AG10803 (cell line): ENCODE measurements at regions not wholly inside any gene's neighbourhood (a gene's known extent, or its start where the extent isn't known, plus 50 kb on each side); places are given as distances from the start of the nearest gene placed in this dataset.

Experiments used
- DNase-seq: peaks from one replicate; pipeline ENCODE4 v3.0.0; 2010; ENCODE audit warnings: low read depth
- H3K4me3 ChIP-seq: 2 replicates; pipeline ENCODE4 v1.5.1; 2011; ENCODE audit warnings: mild to moderate bottlenecking, low read length, control low read depth
- TF ChIP-seq, protein P1 (sequence below): conservative IDR thresholded peaks from 2 replicates; pipeline ENCODE4 v1.5.1; 2011; ENCODE audit warnings: mild to moderate bottlenecking, low read length, control low read depth, inconsistent platforms

DNA sequence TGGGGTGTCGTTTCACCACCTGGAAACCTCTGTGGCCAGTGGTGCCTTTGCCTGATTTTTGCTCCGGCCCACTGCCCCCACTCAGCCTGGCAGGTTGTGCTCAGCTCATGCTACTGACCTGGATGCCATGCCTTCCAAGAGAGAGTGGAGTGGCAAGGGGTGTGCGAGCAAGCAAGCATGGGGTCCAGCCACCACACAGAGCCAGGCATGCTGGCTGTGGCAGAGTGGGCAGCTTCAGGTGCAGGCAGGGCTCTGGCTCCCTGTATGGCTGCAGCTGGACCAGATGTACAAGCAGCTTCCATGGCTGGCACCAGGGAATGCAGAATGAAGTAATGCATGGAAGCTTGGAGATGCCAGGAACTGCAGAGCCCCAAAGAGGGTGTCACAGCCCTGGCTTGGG lies 620.5 kb upstream of the SETBP1 start:
- H3K4me3 ChIP-seq: no peak overlapping the region
- TF ChIP-seq, protein P1, sequence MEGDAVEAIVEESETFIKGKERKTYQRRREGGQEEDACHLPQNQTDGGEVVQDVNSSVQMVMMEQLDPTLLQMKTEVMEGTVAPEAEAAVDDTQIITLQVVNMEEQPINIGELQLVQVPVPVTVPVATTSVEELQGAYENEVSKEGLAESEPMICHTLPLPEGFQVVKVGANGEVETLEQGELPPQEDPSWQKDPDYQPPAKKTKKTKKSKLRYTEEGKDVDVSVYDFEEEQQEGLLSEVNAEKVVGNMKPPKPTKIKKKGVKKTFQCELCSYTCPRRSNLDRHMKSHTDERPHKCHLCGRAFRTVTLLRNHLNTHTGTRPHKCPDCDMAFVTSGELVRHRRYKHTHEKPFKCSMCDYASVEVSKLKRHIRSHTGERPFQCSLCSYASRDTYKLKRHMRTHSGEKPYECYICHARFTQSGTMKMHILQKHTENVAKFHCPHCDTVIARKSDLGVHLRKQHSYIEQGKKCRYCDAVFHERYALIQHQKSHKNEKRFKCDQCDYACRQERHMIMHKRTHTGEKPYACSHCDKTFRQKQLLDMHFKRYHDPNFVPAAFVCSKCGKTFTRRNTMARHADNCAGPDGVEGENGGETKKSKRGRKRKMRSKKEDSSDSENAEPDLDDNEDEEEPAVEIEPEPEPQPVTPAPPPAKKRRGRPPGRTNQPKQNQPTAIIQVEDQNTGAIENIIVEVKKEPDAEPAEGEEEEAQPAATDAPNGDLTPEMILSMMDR: no peak
- DNase-seq: no peak

- TF ChIP-seq, protein P1: no peak
- DNase-seq: no peak
- no peak overlapping the region for H3K4me3 ChIP-seq
These were observed 619.2 kb upstream of the SETBP1 start for GRCh38 chr18:44061438-44061837.

DNA sequence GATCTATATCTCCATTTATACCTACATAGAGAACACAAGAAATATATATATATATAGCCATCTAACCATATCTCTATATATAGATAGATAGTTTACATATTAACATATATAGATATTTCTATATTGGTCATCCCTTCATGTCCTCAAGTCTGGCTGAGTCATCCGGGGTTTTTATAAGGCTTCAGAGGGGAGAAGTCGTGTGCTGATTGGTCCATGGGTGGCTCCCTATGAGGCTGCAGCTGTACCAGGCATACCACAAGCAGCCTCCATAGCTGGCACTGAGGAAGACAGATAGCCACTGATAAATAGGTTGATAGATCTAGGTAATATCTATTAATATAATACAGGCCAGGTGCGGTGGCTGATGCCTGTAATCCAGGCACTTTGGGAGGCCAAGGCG lies 618.3 kb upstream of the SETBP1 start:
- no peak for DNase-seq
- H3K4me3 ChIP-seq: no peak overlapping the region
- TF ChIP-seq, protein P1: no peak

DNA sequence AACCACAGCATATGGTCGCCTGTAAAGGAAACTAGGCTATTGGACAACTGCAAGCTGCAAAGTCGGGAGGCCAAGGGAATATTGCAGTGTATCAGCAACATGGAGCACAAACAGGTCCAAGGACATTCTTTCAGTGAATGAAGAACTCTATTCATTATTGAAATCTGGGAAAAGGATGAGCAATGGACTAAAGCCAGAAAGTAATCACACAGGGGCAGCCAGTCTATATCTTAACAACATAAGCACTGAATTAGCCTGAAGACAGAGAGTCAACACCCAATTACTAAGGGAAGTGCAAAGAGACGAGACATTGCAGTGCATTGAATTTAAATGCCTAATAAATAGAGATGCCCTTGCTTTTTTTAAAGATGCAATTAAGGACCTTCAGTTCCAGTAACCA lies 615.5 kb upstream of the SETBP1 start:
- no peak overlapping the region for H3K4me3 ChIP-seq
- TF ChIP-seq, protein P1: no peak
- DNase-seq: no peak

DNA sequence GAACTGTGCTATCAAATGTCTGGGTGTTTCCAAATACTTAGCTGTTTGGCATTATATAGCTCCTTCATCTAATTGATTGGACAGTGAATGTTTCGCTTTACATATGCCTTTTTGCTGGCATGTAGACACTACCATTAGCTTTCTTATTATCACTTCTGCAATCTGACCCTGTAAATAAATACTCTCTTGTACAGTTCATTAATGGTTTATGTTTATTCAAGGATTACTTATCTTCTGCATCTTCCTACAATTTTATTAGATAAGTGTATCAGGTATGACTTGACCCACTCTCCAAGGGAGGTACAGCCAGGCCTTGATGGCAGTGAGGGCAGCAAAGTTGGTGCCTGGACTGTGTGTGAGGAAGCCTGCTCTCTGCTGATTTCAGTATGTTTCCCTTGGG lies 614.1 kb upstream of the SETBP1 start:
- TF ChIP-seq, protein P1: no peak
- no peak for DNase-seq
- no peak overlapping the region for H3K4me3 ChIP-seq

- TF ChIP-seq, protein P1: no peak
- H3K4me3 ChIP-seq: no peak overlapping the region
- no peak for DNase-seq
These were observed 613.5 kb upstream of the SETBP1 start for GRCh38 chr18:44067186-44067585.

- DNase-seq: no peak
- TF ChIP-seq, protein P1: no peak
- no peak overlapping the region for H3K4me3 ChIP-seq
These were observed 605.6 kb upstream of the SETBP1 start for GRCh38 chr18:44075038-44075437.
